ENCODE measurements at regions not wholly inside any gene's neighbourhood (a gene's known extent, or its start where the extent isn't known, plus 50 kb on each side); places are given as distances from the start of the nearest gene placed in this dataset.
"Not testable (repeated sequence)": the region's sequence is repeated elsewhere in the genome, so short reads cannot be mapped to it uniquely, and the experiment has no call there.

DNA sequence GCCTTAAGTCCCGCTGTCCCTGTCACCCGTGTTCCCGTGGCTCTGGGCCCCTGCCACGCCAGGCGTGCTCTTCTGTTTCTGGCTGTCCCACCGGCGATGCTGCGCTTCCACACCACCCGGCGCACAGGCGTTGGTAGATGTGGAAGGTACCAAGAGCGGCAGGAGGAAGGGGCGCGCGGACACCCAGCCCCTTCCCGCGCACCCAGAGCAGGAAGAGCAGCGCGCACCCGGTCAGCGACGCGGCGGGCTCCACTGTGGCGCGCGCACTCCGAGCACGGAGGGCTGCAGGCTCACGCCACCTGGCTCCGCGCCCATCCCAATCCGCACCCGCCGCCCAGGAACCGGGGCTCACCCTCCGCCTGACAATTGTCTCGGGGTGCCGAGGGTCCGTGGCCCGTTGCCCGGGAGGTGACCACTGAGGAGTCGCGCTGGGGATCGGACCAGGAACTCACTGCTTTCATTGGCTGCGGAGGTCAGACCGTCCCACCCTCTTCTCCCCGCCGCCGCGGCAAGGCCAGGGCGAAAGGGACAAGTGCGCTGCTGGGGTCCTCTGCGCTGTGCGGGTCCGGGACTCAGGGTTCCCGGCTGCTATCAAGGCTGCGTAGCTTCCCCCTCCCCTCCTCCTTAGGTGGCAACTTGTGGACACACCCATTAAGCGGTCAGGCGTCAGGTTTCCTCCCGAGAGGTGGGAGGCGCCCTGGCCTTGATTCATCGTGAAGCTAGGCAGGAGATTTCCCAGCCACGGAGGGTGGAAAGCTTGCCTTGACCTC is 121.6 kb upstream of the ZNF92 start:
- DNase-seq = peak; percentile 95

DNA sequence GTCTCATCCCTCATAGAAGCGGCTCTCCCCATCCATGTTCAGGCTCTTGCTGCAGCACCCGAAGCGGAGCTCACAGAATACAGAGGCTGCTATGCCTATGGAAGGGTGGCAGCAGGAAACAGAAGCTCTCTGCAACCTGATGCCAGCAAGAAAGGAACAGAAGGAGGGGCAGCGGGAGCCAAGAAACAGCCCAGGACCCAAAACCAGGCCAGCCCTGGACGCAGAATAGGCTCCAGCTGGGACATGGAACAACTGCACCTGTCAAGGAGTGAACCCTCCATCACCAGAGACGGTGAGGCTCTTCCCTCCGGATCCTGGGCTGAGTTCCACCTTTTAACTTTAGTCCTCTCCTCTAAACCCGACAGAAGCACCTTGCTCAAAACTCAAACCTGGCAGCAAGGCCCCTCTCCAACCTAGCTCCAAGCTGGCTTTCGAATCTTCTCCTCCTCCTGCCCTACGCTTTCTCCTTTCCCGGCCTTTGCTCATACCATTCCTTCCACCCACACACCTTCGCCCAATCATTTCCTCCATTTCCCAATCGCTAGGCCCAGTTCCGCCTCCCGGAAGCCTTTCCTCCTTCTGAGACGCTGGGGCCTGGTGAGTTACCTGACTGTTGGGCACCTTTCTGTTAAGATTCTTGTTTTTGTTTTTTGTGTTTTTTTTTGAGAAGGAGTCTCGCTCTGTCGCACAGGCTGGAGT is 122.8 kb upstream of the ZNF92 start:
- DNase-seq = no peak

DNA sequence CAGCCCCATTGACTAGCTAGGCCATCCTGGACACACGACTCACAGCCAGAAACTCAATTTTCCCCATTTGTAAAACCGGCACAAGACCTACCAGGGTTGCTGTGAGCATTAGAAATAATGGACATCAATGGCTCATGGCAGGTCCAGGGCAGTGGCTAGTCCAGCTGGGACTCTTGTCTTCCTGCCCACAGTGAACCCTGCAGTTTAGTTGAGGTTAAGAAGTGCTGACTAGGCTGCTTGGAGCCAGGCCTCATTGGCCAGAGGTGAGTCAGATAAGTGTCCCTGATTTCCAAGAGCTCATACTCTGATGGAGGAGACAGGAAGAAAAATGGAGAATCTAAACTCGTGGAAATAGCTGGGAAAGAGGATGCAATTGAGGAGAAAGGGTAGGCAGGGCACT is 123.4 kb upstream of the ZNF92 start:
- DNase-seq = no peak

DNA sequence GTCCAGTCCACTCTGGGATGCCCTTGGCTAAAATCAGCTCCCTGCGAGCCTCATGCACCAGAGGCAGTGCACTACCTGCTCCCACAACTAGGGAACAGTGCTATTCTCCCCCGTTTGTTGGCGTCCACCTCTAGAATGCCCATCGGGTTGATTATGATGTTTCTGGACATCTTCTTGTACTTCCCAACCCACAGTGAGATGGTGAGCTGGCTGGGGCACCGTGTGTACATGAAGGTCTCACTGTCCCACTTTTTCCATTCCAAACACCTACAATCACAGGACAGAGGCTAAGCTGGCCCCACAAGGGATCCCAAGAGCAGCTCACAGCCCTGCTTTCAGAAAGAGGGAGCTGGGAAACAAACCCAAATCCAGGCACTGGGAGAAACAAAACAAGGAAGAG is 126.2 kb upstream of the ZNF92 start:
- no peak for DNase-seq

DNA sequence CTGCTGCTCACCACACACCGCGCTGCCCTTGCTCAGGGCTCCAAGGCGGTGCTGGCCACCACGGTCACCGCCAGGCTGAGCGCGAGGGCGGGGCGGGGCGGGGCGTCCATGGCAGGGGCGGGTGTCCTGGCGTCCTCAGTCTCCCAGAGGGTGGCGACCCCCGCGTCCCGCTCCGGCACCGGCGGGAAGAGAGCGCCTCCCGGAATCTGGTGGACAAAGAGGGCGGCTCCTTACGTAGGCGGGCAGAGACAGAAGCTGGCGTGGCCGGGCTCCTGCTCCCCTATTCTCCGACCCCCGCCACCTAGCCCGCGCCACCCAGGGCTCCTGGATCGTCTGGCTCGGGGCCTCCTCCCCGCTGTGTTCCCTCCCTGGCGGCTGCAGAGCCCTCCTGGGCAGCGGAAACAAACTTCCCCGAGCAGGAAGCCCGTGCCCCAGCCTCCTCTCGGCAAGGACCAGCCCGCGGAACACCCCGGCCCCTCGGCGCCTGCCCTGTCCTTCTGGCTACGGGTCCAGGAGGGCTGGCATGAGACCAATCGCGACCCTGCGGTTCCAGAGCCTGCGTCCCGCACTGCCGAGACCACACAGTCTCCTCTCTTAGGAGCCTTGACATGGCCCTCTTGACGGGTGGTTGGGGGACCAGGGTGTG is 133.8 kb upstream of the ZNF92 start:
- peak; percentile 26 for DNase-seq

DNA sequence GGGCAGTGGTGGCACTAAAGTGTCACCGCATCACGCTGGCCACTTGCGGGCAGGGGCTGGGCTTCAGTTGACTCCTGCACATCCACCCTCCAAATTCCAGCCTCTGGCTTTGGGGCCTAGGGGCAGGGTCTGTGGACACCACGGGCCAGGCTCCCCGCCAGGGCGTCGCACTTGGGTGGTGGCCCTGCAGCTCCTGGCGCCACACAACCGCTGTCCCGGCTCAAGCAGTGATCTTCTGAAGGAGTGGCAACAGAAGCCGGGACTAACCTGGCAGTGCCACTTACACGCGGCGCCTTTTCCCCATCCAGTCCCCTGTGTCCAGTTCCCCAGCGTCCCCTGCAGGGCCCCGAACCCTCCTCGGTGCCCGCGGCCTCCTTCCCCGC is 134.3 kb upstream of the ZNF92 start:
- DNase-seq = no peak

DNA sequence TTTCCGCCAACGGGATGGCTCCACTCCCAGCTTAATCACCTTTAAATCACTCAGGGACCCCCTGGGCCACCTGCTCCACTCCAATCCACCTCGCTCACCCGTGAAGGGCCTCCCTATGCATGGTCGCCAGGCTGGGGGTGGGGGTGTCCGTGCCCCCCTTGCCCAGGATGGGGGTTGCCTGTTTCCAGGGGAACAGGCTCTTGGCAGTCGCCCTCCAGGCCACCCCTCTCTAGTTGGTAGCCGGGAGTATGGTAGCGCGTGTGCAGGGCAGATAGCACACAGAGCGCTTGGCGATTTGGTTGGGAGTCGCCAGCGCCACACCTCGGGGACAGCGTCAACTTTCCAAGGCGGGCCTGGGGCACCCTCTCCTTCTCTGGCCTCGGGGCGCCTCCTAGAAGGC is 134.9 kb upstream of the ZNF92 start:
- DNase-seq = no peak

DNA sequence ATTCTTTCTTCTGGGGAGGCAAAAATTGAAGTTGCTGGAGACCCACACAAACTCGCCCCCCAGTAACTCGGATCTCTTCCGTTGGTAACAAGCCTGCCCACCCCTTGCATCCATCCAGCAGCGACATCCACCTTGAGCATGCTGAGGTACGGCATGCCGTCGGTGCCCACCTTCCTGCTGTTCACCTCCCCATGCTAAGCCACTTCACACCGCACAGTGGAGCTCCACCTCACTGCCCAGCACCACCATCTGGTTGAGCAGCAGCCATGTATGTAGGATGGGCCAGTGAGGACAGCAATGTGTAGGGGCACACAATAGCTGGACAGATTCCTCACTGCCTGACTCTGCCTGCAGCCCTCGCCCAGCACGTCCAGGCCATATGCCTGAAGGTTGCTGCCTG is 138.1 kb upstream of the ZNF92 start:
- no peak for DNase-seq

DNA sequence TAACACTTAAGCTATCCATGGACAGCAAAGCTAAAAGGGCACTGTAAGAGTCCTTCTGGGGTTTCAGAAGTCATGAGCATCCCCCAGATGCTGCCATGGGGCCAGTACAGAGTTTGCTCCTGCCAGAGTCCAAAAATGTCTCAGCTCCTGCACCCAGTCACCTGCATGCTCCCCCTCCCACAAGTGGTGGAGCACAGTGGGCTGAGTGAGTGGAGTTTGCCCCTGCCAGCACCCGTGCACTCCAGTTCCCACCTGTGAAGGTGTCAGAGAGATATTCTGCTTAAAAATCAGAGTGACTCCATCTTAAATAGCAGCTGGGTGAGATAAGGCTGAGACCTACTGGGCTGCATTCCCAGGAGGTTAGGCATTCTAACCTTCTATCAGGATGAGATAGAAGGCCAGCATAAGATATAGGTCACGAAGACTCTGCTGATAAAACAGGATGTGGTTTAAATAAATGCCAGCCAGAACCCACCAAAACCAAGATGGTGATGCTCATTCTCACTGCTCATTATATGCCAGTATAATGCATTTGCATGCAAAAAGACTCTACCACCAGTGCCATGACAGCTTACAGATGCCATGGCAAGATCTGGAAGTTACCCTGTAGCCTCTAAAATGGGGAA is 140.1 kb upstream of the ZNF92 start:
- DNase-seq = no peak

DNA sequence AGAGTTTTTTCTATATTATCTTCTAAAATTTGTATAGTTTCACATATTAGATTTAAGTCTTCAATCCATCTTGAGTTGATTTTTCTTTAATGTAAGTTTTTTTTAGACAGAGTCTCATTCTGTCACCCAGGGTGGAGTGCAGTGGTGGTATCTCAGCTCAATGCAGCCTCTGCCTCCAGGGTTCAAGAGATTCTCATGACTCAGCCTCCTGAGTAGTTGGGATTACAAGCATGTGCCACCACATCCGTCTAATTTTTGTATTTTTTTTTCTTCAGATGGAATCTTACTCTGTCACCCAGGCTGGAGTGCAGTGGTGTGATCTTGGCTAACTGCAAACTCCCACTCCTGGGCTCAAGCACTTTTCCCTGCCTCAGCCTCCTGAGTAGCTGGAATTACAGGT is 143.4 kb upstream of the ZNF92 start:
- no peak for DNase-seq

DNA sequence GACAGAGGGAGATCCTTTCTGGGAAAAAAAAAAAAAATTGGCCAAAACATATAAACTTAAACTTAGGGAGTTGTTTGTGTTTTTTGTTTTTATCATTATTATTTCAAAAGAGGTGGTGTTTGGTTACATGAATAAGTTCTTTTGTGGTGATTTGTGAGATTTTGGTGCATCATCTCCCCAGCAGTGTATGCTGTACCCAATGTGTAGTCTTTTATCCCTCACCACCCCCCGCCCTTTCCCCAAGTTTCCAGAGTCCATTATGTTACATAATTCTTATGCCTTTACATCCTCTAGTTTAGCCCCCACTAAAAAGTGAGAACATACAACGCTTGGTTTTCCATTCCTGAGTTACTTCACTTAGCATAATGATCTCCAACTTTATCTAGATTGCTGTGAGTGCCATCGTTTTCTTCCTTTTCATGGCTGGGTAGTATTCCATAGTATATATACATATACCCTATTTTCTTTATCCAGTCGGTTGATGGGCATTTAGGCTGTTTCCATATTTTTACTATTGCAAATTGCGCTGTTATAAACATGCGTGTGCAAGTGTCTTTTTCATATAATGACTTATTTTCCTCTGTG is 148.1 kb upstream of the ZNF92 start:
- no peak for DNase-seq

DNA sequence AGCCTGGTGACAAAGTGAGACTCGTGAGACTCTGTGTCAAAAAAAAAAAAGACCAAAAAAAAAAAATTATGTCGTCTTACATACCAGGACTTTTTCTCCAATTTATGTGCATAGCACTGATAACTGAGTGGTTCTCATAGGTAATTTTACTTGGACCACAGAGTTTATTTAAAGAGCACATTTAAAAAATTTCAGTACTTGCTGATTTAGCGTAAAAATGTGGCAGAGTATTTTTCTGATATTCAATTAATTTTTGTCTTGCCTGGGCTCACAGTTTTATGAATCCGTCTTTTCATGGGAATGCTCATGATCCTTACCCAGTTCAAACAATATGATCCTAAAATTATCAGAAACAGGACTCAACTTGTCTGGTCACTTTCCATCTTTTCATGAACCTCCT is 151.0 kb upstream of the ZNF92 start:
- DNase-seq = no peak

DNA sequence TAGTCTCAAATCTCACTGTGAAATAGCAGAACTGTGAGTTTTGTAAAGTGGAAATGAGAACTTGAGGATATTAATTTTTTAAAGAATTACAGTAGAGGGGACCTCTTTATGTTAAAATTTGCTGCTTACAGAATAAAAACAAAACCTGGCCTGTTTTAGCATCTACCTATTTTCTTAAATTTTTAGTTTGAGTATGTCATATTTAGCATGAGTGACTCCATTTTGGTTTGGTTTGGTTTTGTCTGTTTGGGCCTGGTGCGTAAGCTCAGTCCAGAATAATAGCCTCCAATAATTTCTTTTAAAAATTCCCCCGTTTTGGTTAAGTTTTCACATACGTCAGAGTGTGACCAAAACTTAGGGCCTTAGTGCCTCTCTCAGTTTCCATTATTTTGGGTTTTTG is 152.0 kb upstream of the ZNF92 start:
- no peak for DNase-seq

DNA sequence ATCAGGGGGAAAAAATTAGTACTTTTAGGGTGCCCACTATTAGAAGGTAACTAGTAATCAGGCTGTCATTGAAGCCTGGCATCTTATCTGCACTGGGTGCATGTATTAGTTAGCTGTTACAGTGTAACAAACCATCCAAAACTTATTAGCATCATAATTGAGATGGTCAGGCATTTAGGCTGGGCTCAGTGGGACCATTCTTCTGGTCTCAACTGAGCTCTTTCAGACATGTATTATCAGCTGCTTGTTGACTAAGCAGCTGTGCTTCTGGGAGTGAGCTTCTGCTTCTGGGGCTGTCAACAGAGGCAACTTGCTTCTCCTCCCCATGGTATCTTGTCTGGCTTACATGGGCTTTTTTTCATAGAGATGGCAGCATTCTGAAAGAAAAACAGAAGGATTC is 154.0 kb upstream of the ZNF92 start:
- no peak for DNase-seq

DNA sequence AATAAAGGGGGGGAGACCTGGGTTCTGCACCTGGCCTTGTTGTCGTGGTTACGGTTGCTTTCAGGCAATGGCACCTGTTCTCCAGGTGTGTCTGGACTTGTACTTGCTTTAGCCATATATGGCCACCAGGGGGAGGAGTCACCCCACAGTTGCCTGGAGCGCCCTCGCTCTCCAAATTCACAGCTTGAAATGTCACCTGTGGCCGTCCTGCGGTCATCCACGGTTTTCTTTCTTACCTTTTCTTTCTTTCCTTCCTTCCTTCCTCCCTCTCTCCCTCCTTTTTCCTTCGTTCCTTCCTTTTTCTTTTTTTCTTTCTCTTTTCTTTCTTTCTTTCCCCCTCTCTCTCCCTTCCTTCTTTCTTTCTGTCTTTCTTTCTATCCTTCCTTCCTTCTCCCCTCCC is 157.2 kb upstream of the ZNF92 start:
- peak; percentile 74 for DNase-seq

DNA sequence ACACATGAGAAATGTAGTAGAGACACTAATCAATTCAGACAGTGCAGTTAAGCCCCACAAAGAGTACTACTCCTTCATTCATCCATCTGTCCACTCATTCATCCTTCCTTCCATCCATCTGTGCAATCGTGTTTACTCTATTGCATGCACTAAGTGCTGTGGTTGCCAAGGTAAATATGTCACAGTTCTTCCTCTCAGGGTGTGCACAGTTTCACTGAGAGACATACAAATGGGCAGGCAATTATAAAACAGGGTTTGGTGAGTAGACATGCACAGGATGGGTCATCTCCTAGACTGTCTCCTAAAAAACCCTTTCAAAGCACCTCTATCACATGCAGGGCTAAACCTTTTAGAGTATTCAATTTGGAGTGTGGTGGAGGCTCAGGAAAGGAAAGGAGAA is 160.4 kb upstream of the ZNF92 start:
- DNase-seq = not testable (repeated sequence)

DNA sequence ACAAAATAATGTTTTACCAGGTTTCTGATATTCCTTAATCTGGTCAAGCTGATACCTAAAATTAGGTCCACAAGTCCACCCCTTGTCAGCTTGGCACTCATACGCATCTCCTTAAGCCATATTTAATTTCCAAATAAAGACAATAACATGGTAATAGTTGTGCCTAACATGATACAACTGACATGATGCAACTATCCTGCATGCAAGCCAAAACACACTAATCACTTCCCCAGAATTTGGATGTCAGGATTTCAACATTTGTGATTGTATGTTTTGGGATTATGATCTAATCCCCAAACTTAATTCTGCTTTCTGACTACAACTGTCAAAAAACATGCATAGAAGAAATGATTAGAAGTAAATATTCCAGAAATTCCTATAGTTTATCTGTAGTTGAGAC is 174.4 kb upstream of the ZNF92 start:
- not testable (repeated sequence) for DNase-seq

DNA sequence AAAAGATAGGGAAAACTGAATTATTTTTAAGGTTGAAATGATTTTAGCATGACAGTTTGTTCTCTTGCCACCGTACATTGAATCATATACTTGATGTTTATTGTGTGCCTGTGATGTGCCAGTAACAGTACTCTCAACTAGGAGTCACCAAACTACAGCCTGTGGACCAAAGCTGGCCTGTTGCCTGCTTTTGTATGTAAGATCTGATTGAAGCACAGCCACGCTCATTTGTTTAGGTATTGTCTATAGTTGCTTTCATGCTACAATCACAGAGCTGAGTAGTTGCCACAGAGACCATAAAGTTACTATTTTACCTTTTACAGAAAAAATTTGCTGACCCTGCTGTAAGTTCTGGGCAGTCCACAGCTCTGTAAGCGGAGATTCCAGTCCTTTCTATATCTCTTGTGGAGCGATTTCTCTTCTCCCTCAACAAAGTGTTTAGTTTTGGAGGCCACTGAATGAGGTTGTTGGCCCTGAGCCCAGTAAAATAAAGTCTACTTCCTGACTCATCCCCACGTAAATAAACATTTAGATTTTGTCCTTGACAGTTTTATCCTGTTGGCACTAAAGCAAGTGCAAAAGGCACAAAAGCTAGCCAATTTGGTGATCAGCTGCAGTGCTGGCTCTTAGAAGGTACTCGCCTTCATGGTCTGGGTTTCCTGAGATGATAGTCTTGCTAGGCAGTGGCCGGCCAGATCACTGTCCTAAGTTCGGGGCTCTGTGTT is 180.2 kb upstream of the ZNF92 start:
- not testable (repeated sequence) for DNase-seq

DNA sequence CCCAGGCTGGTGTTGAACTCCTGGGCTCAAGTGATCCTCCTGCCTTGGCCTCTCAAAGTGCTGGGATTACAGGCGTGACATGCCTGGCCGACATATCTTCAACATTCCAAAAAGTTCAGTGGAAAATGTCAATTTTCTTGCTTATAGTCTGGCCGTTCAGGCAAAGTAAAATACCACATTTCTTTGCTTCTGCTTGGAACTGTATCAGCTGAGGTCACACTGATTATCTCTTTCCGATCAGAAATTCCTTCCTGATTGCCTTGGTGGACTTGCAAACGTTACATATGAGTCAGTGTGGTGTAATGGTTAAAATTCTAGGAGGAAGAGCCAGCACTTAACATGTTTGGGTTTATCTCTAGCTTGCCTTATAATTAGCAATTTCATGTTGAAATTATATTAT is 170.6 kb upstream of the ERV3-1 start:
- DNase-seq = not testable (repeated sequence)

DNA sequence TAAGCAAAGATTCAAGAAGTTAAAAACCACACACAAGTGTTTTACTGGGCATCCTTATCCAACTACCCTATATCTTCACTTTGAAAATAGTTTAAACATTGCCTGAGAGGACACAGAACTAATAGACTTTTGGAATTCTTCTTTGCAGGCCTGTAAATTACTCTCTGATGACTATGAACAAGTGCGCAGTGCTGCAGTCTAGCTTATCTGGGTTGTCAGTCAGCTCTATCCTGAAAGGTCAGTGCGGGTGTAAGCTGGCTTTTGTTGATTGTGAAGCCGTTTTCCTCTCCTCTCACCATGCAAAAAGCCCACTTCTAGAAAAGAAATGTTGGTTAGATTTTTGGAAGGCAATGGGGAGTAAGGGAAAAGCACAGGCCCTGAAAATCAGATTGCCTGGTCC is 143.6 kb upstream of the ERV3-1 start:
- DNase-seq = not testable (repeated sequence)

DNA sequence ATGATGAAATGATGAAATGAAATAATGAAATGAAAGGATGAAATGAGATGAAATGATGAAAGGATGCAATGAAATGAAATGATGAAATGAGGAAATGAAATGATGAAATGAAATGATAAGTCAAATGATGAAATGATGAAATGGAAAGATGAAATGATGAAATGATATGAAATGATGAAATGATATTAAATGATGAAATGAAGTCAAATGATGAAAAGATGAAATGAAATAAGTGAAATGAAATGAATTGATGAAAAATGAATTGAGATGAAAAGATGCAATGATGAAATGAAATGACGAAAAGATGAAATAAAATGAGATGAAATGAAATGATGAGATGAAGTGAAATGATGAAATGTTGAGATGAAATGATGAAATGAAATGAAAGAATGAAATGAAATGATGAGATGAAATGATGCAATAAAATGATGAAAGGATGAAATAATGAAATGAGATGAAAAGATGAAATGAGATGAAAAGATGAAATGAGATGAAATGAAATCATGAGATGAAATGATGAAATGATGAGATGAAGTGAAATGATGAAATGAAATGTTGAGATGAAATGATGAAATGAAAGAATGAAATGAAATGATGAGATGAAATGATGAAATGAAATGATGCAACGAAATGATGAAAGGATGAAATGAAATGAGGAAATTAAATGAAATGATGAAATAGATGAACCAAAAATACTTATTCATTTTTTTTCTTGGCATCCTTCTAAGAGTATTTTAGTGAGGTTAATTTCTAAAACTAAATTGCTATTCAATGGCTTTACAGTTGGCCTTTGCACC is 139.8 kb upstream of the ERV3-1 start:
- not testable (repeated sequence) for DNase-seq

DNA sequence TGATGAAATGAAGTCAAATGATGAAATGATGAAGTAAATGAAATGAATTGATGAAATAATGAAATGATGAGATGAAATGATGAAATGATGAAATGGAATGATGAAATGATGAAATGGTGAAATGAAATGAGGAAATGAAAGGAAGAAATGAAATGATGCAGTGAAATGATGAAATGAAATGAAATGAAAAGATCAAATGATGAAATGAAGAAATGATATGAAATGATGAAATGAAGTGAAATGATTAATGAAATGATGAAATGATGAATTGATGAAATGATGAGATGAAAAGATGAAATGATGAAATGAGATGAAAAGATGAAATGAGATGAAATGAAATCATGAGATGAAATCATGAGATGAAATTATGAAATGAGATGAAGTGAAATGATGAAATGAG is 139.2 kb upstream of the ERV3-1 start:
- DNase-seq = not testable (repeated sequence)

Data from NCI-H1092 treated with DMSO at 0.1 percent for 48 hours (cell line).